Spleen (tissue), 11 donors: ENCODE measurements at regions not wholly inside any gene's neighbourhood (a gene's known extent, or its start where the extent isn't known, plus 50 kb on each side); places are given as distances from the start of the nearest gene placed in this dataset.
"Not testable (repeated sequence)": the region's sequence is repeated elsewhere in the genome, so short reads cannot be mapped to it uniquely, and the experiment has no call there.

Experiments used
- DNase-seq: peaks from one replicate; pipeline ENCODE4 v3.0.0-alpha.2; 2020
- H3K27ac ChIP-seq, 8 donors: fragments of 200-600 bp; sonication (generic) in 7 of 8; 1 replicate in 4 of 8; 2 replicates in 4 of 8; pipeline versions ENCODE4 v1.5.0 to v1.8.0; 2016 to 2021; ENCODE audit warnings: inconsistent platforms in 4 of 8, mild to moderate bottlenecking in 4 of 8, moderate library complexity in 1 of 8
- H3K27me3 ChIP-seq, 7 donors: fragments of 200-600 bp; sonication (generic) in 6 of 7; replicated peaks in 1 of 7; 1 replicate in 4 of 7; 2 replicates in 3 of 7; pipeline versions ENCODE4 v1.5.0 to v1.8.0; 2016 to 2021; ENCODE audit warnings: inconsistent platforms in 3 of 7, mild to moderate bottlenecking in 1 of 7
- H3K36me3 ChIP-seq, 6 donors: fragments of 200-600 bp; sonication (generic) in 5 of 6; 1 replicate in 4 of 6; 2 replicates in 2 of 6; pipeline versions ENCODE4 v1.5.0 to v1.8.0; 2016 to 2021; ENCODE audit warnings: inconsistent platforms in 2 of 6
- H3K4me1 ChIP-seq, 6 donors: fragments of 200-600 bp; sonication (generic) in 5 of 6; 1 replicate in 3 of 6; 2 replicates in 3 of 6; pipeline versions ENCODE4 v1.5.0 to v1.8.0; 2016 to 2021; ENCODE audit warnings: inconsistent platforms in 3 of 6
- H3K4me3 ChIP-seq, 8 donors: fragments of 200-600 bp; sonication (generic) in 7 of 8; 1 replicate in 4 of 8; 2 replicates in 4 of 8; pipeline versions ENCODE4 v1.5.0 to v1.8.0; 2016 to 2021; ENCODE audit warnings: inconsistent platforms in 4 of 8, mild to moderate bottlenecking in 4 of 8, moderate library complexity in 2 of 8
- H3K9me3 ChIP-seq, 8 donors: fragments of 200-600 bp; sonication (generic) in 7 of 8; 1 replicate in 4 of 8; 2 replicates in 4 of 8; pipeline versions ENCODE4 v1.5.0 to v1.8.0; 2016 to 2021; ENCODE audit warnings: inconsistent platforms in 4 of 8
- POLR2A ChIP-seq, 3 donors: fragments of 450-650 bp; IDR thresholded peaks; one replicate each; pipeline ENCODE4 v1.5.1; 2017; ENCODE audit warnings: antibody characterized with exemption in 3 of 3, mild to moderate bottlenecking in 1 of 3
- POLR2AphosphoS5 ChIP-seq, 3 donors: sonication (generic); formaldehyde crosslinking; IDR thresholded peaks; one replicate each; pipeline ENCODE4 v1.5.1; 2017; ENCODE audit warnings: antibody characterized with exemption in 3 of 3
- WGBS, 5 donors: extraction: QIAGEN DNeasy Blood & Tissue Kit in 3 of 5; methylation state at CpG; one replicate each; pipeline versions ENCODE4 v1.1.5 to v1.1.7; 2013 to 2018; 5-methylcytosine and 5-hydroxymethylcytosine counted together
- intact Hi-C: fragments of 100-400 bp; cut with DNase I; formaldehyde crosslinking; loops from one replicate; pipeline ENCODE4 v1.15.0; 2023; ENCODE audit warnings: low total_unique reads
- TF ChIP-seq, protein P1 (sequence below), 11 experiments: fragments of 200-600 bp in 7 of 11; fragments of 450-650 bp in 4 of 11; sonication (generic) in 4 of 11; IDR thresholded peaks in 8 of 11; conservative IDR thresholded peaks in 3 of 11; 1 replicate in 7 of 11; 2 replicates in 4 of 11; pipeline versions ENCODE4 v1.4.0 to v1.8.0; 2016 to 2021; ENCODE audit warnings: antibody characterized with exemption in 11 of 11, inconsistent platforms in 4 of 11, mild to moderate bottlenecking in 1 of 11
- donor health status: healthy with polysubstance abuse.
- donor health status: DM: no; HTN: no; CAD: no; lungs with moderate emphysema.
- donor health status: DM: no; HTN: no; CAD: no.
- donor health status: Bipolar disorder and iron deficiency.
- donor health status: healthy.
- donor health status: DM: no; HTN: no; CAD: no.
- donor health status: DM: yes; HTN: yes; CAD: no.

DNA sequence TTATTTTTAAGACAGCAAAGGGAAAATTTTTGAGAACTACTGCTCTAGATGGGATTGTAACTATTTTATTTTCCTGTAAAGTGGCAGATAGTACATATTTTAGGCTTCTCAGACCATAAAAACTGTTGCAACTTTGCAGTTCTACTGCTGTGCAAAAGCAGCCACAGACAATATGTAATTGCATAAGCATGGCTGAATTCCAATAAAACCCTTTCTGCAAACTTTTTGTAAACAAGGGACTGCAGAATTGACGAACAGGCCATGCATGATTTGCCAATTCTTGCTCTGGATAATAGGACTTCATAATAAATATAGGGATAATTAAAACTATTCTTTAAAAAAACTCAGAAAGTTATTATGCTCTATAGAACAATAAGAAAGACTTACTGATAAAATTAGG, 149.1 kb downstream of the SLITRK5 start:
- WGBS, 5 donors: 41 to 58% (median 50%) methylated on average over 1 of the region's 1 CpG
- intact Hi-C loops: no loop called here
- no peaks in the 10 kb centered on the region for H3K4me1 ChIP-seq
- no peaks in the 10 kb centered on the region for H3K36me3 ChIP-seq
- DNase-seq: no peak
- no peak overlapping the region for H3K4me3 ChIP-seq
- TF ChIP-seq POLR2A (IDR thresholded peaks at IDR 0.05) (no peak), POLR2AphosphoS5 (IDR thresholded peaks at IDR 0.05) (no peak)
- TF ChIP-seq, protein P1, sequence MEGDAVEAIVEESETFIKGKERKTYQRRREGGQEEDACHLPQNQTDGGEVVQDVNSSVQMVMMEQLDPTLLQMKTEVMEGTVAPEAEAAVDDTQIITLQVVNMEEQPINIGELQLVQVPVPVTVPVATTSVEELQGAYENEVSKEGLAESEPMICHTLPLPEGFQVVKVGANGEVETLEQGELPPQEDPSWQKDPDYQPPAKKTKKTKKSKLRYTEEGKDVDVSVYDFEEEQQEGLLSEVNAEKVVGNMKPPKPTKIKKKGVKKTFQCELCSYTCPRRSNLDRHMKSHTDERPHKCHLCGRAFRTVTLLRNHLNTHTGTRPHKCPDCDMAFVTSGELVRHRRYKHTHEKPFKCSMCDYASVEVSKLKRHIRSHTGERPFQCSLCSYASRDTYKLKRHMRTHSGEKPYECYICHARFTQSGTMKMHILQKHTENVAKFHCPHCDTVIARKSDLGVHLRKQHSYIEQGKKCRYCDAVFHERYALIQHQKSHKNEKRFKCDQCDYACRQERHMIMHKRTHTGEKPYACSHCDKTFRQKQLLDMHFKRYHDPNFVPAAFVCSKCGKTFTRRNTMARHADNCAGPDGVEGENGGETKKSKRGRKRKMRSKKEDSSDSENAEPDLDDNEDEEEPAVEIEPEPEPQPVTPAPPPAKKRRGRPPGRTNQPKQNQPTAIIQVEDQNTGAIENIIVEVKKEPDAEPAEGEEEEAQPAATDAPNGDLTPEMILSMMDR (IDR thresholded peaks at IDR 0.05 in 8 of 11, conservative IDR thresholded peaks at IDR 0.05 in 3 of 11): no peak
- no peak overlapping the region for H3K27ac ChIP-seq
- H3K9me3 ChIP-seq: no peaks in the 10 kb centered on the region
- H3K27me3 ChIP-seq: no peaks in the 10 kb centered on the region

GRCh38 chr13:87821512-87821911, 150.3 kb downstream of the SLITRK5 start:
- H3K4me3 ChIP-seq: no peak overlapping the region
- no peak overlapping the region for H3K27ac ChIP-seq
- no peaks in the 10 kb centered on the region for H3K36me3 ChIP-seq
- intact Hi-C loops: no loop called here
- H3K4me1 ChIP-seq: no peaks in the 10 kb centered on the region
- WGBS, 5 donors: 71 to 81% (median 75%) methylated on average over 4 of the region's 4 CpGs
- DNase-seq: no peak
- no peaks in the 10 kb centered on the region for H3K27me3 ChIP-seq
- H3K9me3 ChIP-seq: no peaks in the 10 kb centered on the region
- TF ChIP-seq POLR2AphosphoS5 (IDR thresholded peaks at IDR 0.05): no peak
- TF ChIP-seq, protein P1 (IDR thresholded peaks at IDR 0.05 in 8 of 11, conservative IDR thresholded peaks at IDR 0.05 in 3 of 11): no peak
- TF ChIP-seq POLR2A (IDR thresholded peaks at IDR 0.05): no peak

DNA sequence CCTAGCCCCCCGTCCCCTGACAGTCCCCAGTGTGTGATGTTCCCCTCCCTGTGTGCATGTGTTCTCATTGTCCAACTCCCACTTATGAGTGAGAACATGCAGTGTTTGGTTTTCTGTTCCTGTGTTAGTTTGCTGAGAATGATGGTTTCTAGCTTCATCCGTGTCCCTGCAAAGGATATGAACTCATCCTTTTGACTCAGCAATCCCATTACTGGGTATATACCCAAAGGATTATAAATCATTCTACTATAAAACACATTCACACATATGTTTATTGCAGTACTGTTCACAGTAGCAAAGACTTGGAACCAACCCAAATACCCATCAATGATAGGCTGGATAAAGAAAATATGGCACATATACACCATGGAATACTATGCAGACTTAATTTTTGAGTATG, 155.1 kb downstream of the SLITRK5 start:
- intact Hi-C loops, H3K27ac ChIP-seq, H3K36me3 ChIP-seq, H3K27me3 ChIP-seq, DNase-seq, H3K4me3 ChIP-seq, H3K9me3 ChIP-seq, H3K4me1 ChIP-seq: not testable (repeated sequence)
- 51 to 76% (median 68%) methylated on average over 2 of the region's 2 CpGs for WGBS, 5 donors

DNA sequence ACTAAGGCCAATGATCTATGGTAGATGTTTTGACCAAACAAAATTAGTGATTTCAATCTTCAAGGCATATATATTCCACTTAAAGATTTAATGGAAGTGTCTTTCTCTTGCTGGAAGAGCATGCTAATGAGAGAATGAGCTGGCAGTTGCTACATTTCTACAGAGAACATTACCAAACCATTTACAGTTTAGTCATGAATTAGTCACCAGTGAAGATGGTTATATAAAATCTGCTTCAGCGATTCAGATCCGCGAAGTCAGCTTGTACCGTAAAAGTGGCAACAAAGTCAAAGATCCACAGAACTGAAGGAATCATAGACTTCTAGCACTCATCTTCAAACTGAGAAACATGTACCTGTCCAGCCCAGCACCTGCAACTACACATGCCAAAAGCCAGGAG, 156.3 kb downstream of the SLITRK5 start:
- Histone ChIP-seq H3K27me3 (no peaks in the 10 kb centered on the region), H3K4me3 (no peak overlapping the region), H3K27ac (no peak overlapping the region), H3K9me3 (no peaks in the 10 kb centered on the region), H3K4me1 (no peaks in the 10 kb centered on the region), H3K36me3 (no peaks in the 10 kb centered on the region)
- WGBS, 5 donors: 92 to 98% (median 96%) methylated on average over 4 of the region's 4 CpGs
- intact Hi-C loops: no loop called here
- no peak for DNase-seq
- TF ChIP-seq, protein P1 (IDR thresholded peaks at IDR 0.05 in 8 of 11, conservative IDR thresholded peaks at IDR 0.05 in 3 of 11): no peak
- TF ChIP-seq POLR2A (IDR thresholded peaks at IDR 0.05) (no peak), POLR2AphosphoS5 (IDR thresholded peaks at IDR 0.05) (no peak)

- 22 to 46% (median 38%) methylated on average over 1 of the region's 1 CpG for WGBS, 5 donors
- intact Hi-C loops: no loop called here
Observed at GRCh38 chr13:87837522-87837921, 166.4 kb downstream of the SLITRK5 start.

More at GRCh38 chr13:87837522-87837921, 166.4 kb downstream of the SLITRK5 start:
- TF ChIP-seq, protein P1 (IDR thresholded peaks at IDR 0.05 in 8 of 11, conservative IDR thresholded peaks at IDR 0.05 in 3 of 11): no peak
- TF ChIP-seq POLR2AphosphoS5 (IDR thresholded peaks at IDR 0.05) (no peak), POLR2A (IDR thresholded peaks at IDR 0.05) (no peak)
- Histone ChIP-seq H3K36me3 (no peaks in the 10 kb centered on the region), H3K4me1 (no peaks in the 10 kb centered on the region), H3K4me3 (no peak overlapping the region), H3K27me3 (no peaks in the 10 kb centered on the region), H3K27ac (no peak overlapping the region), H3K9me3 (peaks cover 0 to 2% (median 0%) of the 10 kb centered on the region in 8 donors)
- DNase-seq: no peak
